ENCODE measurements at regions not wholly inside any gene's neighbourhood (a gene's known extent, or its start where the extent isn't known, plus 50 kb on each side); places are given as distances from the start of the nearest gene placed in this dataset.
"Not testable (repeated sequence)": the region's sequence is repeated elsewhere in the genome, so short reads cannot be mapped to it uniquely, and the experiment has no call there.

DNA sequence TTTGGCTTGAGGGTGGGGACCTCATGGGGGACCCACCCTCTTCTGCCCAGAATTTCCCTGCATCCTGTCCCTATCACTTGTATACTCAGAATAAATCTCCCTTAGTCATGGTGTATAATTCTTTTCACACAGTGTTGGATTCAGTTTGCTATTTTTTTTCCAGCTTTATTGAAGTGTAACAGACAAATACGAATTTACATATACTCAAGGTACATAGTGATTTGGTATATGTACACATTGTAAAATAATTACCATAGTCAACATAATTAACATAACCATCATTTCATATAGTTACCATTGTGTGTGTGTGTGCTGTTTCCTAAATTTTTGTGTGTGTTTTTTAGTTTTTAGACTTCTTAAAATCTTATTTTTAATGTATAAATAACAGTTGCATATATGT is 269.9 kb downstream of the CNTNAP3 start:
- not testable (repeated sequence) for DNase-seq

DNA sequence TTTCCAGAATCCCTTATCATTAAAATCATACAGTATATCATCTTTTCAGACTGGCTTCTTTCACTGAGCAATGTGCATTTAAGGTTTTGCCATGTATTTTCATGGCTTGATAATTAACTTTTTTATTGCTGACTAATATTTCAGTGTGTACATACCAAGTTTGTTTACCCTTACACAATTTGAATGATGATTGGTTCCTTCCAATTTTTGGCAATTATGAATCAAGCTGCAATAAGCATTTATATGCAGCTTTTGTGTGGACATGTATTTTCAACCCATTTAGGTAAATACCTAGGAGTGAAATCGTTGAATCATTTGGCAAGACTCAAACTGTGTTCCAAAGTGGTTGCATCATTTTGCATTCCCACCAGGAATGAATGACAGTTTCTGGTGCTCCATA is 272.8 kb downstream of the CNTNAP3 start:
- DNase-seq = not testable (repeated sequence)

- not testable (repeated sequence) for DNase-seq
Observed at GRCh38 chr9:39014805-39015123, 273.2 kb downstream of the CNTNAP3 start.

GRCh38 chr9:39014096-39014804 is 273.7 kb downstream of the CNTNAP3 start:
- not testable (repeated sequence) for DNase-seq

GRCh38 chr9:39009743-39010142 is 278.2 kb downstream of the CNTNAP3 start:
- DNase-seq = not testable (repeated sequence)

- not testable (repeated sequence) for DNase-seq
Observed at GRCh38 chr9:39009343-39009742, 278.6 kb downstream of the CNTNAP3 start.

DNA sequence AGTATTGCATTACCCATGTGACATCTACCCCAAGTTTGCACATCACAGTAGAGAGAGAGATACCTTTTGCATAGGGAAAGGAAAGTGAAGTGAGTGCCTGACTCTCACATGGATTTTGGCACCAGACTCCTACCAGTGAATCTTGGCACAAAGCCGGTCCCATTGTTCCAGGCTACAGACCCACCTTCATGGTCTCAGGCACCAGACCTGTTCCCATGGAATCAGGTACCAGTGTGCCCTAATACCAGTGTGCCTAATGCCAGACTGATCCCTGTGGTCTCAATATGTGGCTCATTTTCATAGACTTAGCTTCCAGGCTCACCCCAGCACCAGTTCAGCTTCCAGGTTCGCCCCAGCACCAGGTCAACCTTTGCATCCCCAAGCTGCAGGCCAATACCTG is 279.1 kb downstream of the CNTNAP3 start:
- not testable (repeated sequence) for DNase-seq

DNA sequence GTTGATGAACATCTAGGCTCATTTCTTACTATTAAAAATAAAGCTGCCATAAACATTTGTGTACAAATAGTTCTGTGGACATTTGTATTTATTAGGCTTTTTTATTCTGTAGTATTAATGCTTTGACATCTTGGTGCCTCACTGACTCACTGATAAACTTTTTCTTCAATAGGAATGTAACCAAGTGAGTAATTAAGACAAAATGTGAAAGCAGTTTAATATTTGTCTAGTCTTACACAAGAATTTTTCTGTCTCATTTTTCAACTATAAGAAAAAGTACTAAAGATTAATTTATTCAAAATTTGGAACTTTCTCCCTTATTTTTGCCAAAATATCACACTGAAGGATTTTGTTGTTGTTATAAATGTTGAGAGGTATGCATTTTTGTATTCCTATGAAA is 282.2 kb downstream of the CNTNAP3 start:
- DNase-seq = not testable (repeated sequence)

DNA sequence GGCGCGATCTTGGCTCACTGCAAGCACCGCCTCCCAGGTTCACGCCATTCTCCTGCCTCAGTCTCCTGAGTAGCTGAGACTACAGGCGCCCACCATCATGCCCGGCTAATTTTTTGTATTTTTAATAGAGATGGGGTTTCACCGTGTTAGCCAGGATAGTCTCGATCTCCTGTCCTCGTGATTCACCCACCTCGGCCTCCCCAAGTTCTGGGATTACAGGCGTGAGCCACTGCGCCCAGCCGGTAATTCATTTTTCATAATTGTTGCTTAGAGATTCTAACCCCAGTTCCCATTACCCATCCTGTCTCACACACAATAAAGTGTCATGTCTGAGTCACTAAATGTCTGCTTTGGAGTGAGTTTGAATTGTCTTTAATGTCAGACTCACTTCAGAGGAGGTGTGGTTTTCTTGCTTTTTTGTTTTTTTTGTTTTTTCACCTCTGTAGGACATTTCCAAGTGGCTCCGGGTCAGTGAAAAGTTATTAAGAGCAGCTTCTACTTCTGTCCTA is 281.2 kb upstream of the FAM240B start:
- DNase-seq = not testable (repeated sequence)

GRCh38 chr9:38999277-38999676 is 279.3 kb upstream of the FAM240B start:
- DNase-seq = not testable (repeated sequence)

DNA sequence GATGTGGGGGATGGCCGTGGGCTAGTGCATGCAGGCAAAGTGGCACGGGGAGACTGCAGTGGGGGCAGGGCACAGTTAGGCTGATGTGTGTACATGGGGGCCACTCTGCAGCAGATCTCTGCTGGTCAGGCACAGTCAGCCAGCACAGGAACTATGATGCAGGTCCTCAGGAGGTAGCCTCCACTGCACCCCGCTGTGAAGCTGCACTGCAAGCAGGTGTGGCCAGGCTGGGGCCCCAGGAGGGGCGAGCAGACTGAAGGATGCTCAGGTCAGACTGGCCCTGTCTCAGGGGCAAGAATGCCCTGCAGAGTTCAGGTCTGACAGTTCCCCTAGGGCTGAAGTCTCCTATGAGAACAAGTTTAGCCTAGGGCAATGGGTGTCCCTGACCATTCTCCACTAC is 273.8 kb upstream of the FAM240B start:
- DNase-seq = not testable (repeated sequence)

- not testable (repeated sequence) for DNase-seq
Observed at GRCh38 chr9:38993156-38993555, 273.2 kb upstream of the FAM240B start.

DNA sequence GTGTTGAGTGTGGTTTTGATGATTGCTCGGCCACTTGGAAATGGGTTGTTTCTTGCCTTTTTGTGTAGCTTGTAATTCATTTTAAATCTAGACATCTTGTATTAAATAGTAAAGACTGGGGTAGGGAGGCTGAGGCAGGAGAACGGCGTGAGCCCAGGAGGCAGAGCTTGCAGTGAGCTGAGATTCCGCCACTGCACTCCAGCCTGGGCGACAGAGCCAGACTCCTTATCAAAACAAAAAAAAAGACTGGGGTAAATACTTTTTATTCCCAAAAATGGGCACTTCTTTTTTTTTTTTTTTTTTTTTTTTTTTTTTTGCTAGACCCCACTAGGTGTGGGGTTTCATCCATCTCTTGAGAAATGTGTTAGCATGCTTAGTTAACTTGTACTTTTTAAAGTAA is 258.8 kb upstream of the FAM240B start:
- not testable (repeated sequence) for DNase-seq

- not testable (repeated sequence) for DNase-seq
Observed at GRCh38 chr9:38969480-38969879, 249.5 kb upstream of the FAM240B start.

GRCh38 chr9:38968651-38969374 is 248.9 kb upstream of the FAM240B start:
- not testable (repeated sequence) for DNase-seq

GRCh38 chr9:38967866-38968265 is 247.9 kb upstream of the FAM240B start:
- not testable (repeated sequence) for DNase-seq

DNA sequence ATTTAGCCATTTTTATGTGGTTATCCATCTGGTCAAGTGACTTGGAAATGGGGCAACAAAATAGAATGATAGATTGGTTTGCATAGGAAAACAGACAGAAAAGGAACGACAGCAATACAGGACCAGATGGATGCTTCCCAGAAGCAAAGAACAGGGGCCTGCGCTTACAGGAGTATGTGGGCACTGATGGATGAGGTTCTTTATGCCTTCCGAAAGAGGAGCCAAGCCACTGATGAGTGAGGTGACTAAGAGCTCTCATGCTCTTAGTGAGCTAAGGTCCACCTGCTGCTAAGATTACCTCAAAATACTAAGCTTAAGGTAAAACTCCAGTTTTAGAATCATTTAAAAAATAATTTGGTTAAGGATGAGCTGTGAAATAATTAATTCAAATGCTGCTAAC is 247.4 kb upstream of the FAM240B start:
- not testable (repeated sequence) for DNase-seq

- DNase-seq = not testable (repeated sequence)
Observed at GRCh38 chr9:38959812-38960211, 239.9 kb upstream of the FAM240B start.

- DNase-seq = not testable (repeated sequence)
Observed at GRCh38 chr9:38955837-38956236, 235.9 kb upstream of the FAM240B start.

GRCh38 chr9:38952715-38953341 is 232.9 kb upstream of the FAM240B start:
- DNase-seq = not testable (repeated sequence)

- DNase-seq = not testable (repeated sequence)
Observed at GRCh38 chr9:38945929-38946570, 226.1 kb upstream of the FAM240B start.

DNA sequence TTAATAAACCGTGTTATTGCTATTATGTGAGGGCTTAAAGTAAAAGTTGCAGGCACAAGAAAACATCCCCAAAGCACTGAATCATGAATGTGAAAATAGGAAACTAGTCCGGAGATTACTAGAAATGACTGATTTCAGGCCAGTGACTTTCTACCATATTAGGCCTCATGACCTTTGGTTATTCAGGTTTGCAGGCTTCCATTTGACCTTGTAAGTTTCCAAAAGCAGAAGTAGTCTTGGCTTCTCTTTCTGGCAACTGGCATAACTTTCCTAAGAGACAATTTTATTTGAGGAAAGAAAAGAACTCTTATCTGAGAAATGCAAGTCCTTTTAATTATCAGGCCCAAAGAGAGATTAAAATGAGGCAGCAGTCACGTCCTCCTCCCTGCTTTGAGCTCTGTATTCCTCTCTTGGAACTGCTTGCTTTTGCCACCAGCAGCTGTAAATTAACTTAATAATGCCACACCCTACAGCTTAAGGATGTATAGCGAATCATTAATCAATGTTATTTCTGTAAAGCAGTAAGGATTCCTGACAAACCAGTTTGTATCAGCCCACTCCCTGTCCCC is 225.0 kb upstream of the FAM240B start:
- DNase-seq = not testable (repeated sequence)

- not testable (repeated sequence) for DNase-seq
Observed at GRCh38 chr9:38940501-38940900, 220.6 kb upstream of the FAM240B start.
